AG20443 (cell line): ENCODE measurements at regions not wholly inside any gene's neighbourhood (a gene's known extent, or its start where the extent isn't known, plus 50 kb on each side); places are given as distances from the start of the nearest gene placed in this dataset.
"Not testable (repeated sequence)": the region's sequence is repeated elsewhere in the genome, so short reads cannot be mapped to it uniquely, and the experiment has no call there.

Experiments used
- DNase-seq: peaks from one replicate; pipeline ENCODE4 v3.0.0; 2012; ENCODE audit warnings: low spot score, mixed read lengths

GRCh38 chr13:68806125-68806524 lies 1301.5 kb upstream of the ATXN8OS start:
- no peak for DNase-seq

DNA sequence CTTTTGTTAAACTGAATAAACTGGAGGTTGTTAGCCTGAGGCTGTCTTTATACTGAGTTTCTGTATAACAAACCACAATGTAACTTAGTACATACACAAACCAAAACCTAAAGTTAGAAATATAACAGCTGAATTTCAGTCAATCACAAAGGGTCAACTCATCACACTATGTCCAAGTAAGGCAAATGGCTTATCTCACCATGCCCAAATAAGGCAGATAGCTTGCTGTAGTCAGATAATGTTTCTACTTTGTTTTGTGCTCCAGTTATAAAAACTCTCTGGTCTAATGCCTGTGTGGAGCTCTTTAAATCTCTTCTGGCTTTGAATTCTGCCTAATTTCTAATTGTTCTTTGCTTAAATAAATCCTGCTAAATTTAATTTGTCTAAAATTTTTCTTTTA lies 1323.4 kb upstream of the ATXN8OS start:
- no peak for DNase-seq

DNA sequence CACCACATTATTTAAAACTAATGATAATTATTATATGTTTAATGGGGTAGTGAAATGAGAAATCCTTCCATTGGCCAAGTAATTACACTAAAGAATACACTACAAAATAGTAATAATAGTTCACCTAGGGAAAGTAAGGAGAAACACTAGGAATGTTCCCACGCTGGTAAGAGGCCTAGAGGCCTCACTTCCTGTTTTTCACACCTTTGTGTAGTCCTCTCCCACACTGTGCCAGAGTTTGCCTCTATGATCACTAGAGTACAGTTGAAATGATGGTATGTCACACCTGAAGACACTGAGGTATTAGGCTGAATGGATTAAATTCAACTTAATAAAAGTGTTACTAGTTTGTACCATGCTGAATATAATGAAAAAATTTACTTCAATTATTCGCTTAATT lies 1348.0 kb upstream of the ATXN8OS start:
- no peak for DNase-seq

DNA sequence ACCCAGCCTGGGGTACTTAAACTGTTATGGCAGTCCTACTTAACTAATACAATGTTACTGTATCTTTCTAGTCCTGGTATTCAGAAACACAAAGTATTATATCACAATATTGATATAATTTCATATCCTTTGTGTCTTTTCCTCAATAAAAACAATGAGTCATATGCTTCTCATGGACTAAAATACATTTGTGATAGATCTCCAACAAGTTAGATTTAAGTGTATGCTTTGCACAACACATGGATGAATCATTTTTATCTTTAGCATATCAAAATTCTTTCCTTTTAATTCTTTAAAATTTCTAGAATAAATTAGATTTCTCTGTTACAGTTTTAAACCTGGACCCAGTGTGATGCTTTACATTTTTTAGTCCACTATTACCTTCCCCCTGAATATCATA lies 1357.8 kb upstream of the ATXN8OS start:
- no peak for DNase-seq

DNA sequence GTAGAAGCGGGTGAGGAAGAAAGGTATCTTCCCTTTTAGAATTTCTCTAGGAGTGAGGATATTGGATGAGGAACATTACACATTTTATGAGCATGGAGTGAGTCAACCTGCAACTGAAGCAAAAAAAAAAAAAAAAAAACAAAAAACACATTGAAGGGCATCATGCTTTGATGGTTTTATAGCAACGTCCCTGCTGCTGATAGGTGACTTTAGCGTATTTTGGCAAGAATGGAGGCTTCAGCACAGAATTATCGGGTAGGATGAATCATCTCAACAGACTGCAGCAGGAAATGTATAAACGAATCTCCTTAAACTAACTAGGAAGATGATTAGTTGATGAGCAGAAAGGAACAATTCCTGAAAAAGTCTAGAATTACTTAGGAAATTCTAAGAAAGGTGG lies 1359.6 kb upstream of the ATXN8OS start:
- DNase-seq, result no peak

DNA sequence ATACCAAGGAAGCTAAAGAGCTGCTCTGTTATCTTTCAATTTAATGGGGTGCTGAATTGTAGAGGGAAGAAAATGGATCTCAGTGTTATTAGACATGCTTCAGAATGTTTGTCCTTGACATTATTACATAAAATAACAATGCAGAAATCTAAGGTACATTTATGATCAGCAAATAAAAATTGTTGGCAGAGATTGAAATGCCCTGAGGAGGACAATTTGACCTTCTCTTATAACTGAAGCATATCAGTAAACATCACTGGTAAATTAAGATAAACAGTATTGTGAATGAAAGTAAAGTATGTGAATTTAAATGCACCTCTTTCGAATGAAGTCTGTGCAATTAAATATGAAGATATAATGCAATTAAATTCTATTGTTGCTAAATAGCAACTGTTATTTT lies 1362.1 kb upstream of the ATXN8OS start:
- DNase-seq, result no peak

DNA sequence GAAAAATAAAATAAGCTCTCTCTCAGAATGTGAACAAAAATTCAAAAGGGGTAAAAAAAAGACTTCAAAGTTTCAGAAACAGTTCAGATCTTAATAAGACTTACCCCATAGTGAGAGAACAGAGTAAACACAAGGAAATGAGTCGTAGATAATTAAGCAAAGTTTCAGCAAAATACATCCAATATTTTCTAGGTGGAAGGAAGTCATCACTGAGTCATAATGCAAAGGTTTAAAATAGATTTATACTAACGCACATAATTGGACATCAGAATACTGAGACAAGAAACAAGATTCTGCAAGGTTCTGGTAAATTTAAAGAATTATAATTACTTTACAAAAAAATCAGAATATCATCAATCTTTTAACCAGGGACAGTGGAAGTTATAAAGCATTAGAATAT lies 1370.7 kb upstream of the ATXN8OS start:
- no peak for DNase-seq

DNA sequence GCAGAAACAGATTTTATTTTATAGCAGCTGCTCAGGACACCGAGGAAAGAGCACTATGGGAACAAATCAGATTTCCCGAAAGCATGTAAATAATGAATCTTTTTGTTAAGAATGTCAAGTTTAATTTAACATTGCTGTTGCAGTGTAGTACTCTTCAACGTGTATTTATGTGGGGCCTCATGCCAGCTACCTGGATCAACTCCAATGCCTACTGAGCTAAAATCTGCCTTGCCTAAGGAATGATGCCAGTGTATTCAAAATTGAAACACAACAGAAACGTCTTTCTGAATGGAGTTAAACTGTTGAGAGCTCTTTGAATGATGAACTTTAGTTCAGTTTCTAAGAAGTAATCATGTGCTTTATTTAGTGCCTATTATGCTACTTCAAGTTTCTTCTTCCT lies 1379.8 kb upstream of the ATXN8OS start:
- DNase-seq, result no peak

GRCh38 chr13:68727165-68727564 lies 1380.5 kb upstream of the ATXN8OS start:
- DNase-seq, result no peak

DNA sequence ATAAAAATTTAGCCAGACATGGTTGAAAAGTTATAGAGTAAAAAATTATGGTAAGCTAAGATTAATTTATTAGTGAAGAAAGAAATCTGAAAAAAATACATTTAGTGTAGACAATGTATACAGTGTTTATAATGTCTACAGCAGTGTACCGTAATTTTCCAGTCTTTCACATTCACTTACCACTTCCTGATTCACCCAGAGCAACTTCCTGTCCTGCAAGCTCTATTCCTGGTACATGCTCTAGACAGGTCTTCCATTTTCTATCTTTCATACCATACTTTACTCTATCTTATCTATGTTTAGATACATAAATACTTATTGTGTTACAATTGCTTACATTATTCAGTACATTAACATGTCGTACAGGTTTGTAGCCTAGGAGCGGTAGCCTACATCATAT lies 1387.8 kb upstream of the ATXN8OS start:
- DNase-seq, result no peak

- DNase-seq, result no peak
Measured at GRCh38 chr13:68715651-68716050, 1392.0 kb upstream of the ATXN8OS start.

DNA sequence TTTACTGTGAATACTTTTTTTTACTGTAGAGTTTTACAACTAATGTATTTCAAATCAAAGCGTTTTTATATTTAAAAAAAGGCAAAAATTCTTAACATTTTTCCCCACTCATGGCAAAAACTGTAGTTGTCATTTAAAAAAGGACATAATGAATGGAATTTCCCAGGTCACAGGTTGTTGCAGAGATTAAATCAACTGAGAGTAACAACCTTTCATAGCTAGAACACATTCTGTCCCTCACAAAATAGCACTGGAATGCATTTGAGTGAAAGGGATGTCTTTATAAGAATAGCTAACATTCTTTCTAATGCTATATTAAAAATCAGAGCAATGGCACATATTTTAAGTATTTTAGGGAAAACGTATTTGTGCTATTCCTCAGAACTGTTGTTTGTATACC lies 1393.3 kb upstream of the ATXN8OS start:
- no peak for DNase-seq

GRCh38 chr13:68713394-68713793 lies 1394.2 kb upstream of the ATXN8OS start:
- no peak for DNase-seq

- no peak for DNase-seq
Measured at GRCh38 chr13:68708336-68708908, 1399.2 kb upstream of the ATXN8OS start.

GRCh38 chr13:68706044-68706443 lies 1401.6 kb upstream of the ATXN8OS start:
- DNase-seq, result not testable (repeated sequence)

- DNase-seq, result no peak
Measured at GRCh38 chr13:68697551-68697950, 1410.1 kb upstream of the ATXN8OS start.

DNA sequence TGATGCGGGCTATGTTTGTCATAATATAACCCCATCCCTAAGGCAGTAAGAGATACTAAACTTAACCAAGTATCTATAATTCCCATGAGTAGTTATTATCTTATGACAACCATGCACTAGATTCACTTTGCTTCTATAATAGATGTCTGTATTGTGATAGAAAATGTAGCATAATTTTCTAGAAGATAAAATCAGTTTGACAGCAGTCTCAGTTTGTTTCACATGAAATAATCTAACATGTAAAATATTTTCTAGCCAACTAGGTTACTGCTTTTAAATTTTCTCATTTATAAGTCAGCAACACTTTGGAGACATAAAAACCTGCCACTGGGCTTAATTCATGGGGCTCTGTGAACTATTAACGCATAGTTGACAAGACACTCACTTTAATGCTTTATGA lies 1410.7 kb upstream of the ATXN8OS start:
- DNase-seq, result no peak

DNA sequence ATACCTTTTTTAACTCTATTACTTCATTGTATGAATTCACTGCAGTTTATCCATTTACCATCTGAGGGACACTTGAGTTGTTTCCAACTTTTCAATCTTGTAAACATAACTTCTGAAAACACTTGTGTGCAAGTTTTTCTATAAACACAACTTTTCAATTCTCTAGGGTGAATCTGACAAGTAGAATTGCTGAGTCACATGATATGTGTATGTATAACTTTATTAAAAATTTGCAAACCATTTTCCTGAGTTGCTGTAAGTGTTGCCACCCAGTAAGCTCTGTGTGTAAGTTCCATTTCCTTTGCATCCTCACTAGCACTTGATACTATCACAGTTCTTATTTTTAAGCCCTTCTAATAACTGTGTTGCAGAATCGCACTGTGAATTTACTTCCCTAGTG lies 1415.6 kb upstream of the ATXN8OS start:
- no peak for DNase-seq

- no peak for DNase-seq
Measured at GRCh38 chr13:68690567-68690966, 1417.1 kb upstream of the ATXN8OS start.

GRCh38 chr13:68676513-68677115 lies 1431.0 kb upstream of the ATXN8OS start:
- DNase-seq, result no peak

GRCh38 chr13:68675209-68675608 lies 1432.4 kb upstream of the ATXN8OS start:
- no peak for DNase-seq

GRCh38 chr13:68667863-68668262 lies 1437.7 kb upstream of the PCDH9 start:
- DNase-seq, result no peak

- no peak for DNase-seq
Measured at GRCh38 chr13:68666774-68667397, 1436.8 kb upstream of the PCDH9 start.

- DNase-seq, result no peak
Measured at GRCh38 chr13:68645814-68646213, 1415.7 kb upstream of the PCDH9 start.
